ENCODE measurements at regions not wholly inside any gene's neighbourhood (a gene's known extent, or its start where the extent isn't known, plus 50 kb on each side); places are given as distances from the start of the nearest gene placed in this dataset.

DNA sequence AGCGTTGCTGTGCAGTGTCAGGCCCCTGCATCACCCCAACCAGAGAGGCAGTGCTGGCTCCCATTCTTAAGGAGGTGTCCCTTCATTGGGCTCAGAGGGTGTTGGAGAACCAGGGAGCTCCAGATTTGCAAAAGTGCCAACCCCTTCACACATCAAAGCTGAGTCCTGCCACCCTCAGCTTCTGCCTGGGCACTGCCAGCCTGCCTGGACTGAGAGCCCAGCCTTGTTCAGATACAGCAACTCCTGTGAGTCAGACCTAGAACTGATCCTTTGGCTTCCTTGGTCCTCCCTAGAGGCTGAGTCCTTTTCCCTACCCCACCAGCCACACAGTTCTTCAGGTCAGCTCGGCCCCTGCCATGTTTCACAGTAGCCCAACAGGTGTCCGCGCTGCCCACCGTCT, 424.9 kb upstream of the MYT1L start:
- no peak for DNase-seq
- H3K36me3 ChIP-seq, result no peaks in the 10 kb centered on the region
- H3K27me3 ChIP-seq, result no peaks in the 10 kb centered on the region
- 60% methylated on average over 5 of the region's 5 CpGs for WGBS (ENCODE audit: insufficient coverage, low coverage, low lambda C conversion rate, missing lambda C conversion rate)
- intact Hi-C loops (cut with DNase I), result no loop called here
- H3K4me1 ChIP-seq, result no peaks in the 10 kb centered on the region
- no peak for ATAC-seq
- no peak overlapping the region for H3K4me3 ChIP-seq
- H3K27ac ChIP-seq, result no peak overlapping the region
- TF ChIP-seq CTCF (IDR thresholded peaks at IDR 0.05) (no peak), POLR2A (IDR thresholded peaks at IDR 0.05) (no peak)
- H3K9me3 ChIP-seq, result no peaks in the 10 kb centered on the region

- no peak for TF ChIP-seq CTCF (IDR thresholded peaks at IDR 0.05)
- no peak for TF ChIP-seq POLR2A (IDR thresholded peaks at IDR 0.05)
- Histone ChIP-seq H3K36me3 (no peaks in the 10 kb centered on the region), H3K27me3 (no peaks in the 10 kb centered on the region), H3K9me3 (no peaks in the 10 kb centered on the region), H3K27ac (no peak overlapping the region), H3K4me3 (no peak overlapping the region), H3K4me1 (no peaks in the 10 kb centered on the region)
- intact Hi-C loops (cut with DNase I), result no loop called here
- ATAC-seq (no peak), DNase-seq (no peak)
- no CpG with 5 or more reads among the region's 5 CpGs for WGBS (ENCODE audit: insufficient coverage, low coverage, low lambda C conversion rate, missing lambda C conversion rate)
Measured at GRCh38 chr2:2754940-2755339, 423.9 kb upstream of the MYT1L start.

DNA sequence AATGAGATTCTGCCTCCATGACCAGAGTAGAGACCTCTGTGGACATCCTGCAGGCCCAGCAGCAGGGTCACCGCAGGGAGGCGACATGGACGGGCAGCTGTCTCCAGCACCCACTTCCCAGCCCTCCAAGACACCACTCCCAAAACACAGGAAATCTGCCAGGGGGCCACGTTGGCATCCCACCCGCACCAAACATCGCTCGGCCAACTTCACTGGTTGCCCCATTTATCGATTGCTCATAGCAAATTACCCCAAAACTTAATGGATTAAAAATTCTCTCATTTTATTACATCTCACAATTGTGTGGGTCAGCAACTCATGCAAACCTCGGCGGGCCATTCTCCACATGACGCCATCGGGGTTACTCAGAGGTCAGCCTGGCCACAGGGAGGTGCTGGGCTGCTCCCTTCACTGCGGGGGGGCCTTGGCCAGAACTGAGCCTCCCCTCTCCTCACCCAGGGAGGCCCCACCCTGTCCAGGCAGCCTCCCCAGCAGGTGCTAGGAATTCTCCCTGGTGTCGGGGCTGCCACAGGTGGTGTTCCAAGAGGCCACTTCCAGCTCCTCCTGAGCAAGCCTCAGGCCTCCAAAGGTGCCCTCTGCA, 420.7 kb upstream of the MYT1L start:
- Histone ChIP-seq H3K36me3 (no peaks in the 10 kb centered on the region), H3K9me3 (no peaks in the 10 kb centered on the region), H3K27me3 (no peaks in the 10 kb centered on the region), H3K4me3 (no peak overlapping the region), H3K27ac (no peak overlapping the region), H3K4me1 (no peaks in the 10 kb centered on the region)
- no peak for DNase-seq
- intact Hi-C loops (cut with DNase I), result no loop called here
- WGBS (ENCODE audit: insufficient coverage, low coverage, low lambda C conversion rate, missing lambda C conversion rate), result 73% methylated on average over 5 of the region's 14 CpGs
- ATAC-seq, result no peak
- TF ChIP-seq POLR2A (IDR thresholded peaks at IDR 0.05) (no peak), CTCF (IDR thresholded peaks at IDR 0.05) (no peak)

DNA sequence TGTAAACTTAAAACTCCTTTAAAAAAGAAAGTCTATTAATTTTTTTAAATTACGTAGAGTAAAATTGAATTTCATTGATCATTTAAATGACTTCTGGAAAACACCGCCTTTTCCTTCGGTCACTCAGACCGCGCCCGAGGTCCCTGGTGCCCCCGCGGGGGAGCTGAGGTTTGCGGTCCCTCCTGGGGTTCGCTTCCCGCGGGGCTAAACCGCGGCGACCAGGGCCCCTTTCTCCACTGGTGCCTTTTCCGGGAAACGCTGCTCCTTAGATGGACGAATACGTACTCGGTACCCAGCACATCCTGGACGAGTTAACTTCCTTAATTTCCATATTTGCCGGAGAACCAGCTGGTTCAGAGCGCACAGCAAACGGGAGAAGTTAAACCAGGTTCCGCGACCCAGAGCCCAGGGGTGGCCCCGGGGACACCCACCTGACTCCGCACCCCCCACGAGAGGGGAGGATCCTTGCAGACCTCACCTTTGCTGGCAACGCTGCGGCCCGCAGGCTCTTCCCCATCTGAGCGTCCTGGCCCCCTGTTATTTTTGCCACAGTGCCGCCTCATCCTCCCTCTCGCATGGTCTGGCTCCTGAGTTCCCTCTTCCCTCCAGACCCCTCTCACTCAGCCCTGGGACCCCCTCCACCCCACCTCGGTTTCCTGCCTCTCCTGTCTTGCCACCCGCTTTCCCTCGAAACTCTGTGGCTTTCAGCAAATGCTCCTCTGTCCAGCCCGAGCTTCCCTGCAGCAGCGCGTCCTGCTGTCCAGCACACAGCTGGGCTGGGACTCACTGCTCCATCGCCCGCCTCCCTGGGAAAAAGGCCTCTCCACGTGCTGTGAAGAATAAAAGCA, 420.0 kb upstream of the MYT1L start:
- DNase-seq, result no peak
- Histone ChIP-seq H3K9me3 (no peaks in the 10 kb centered on the region), H3K4me1 (no peaks in the 10 kb centered on the region), H3K4me3 (no peak overlapping the region), H3K36me3 (no peaks in the 10 kb centered on the region), H3K27ac (no peak overlapping the region), H3K27me3 (no peaks in the 10 kb centered on the region)
- TF ChIP-seq CTCF (IDR thresholded peaks at IDR 0.05) (no peak), POLR2A (IDR thresholded peaks at IDR 0.05) (no peak)
- ATAC-seq, result no peak
- intact Hi-C loops (cut with DNase I), result no loop called here
- 85% methylated on average over 25 of the region's 44 CpGs for WGBS (ENCODE audit: insufficient coverage, low coverage, low lambda C conversion rate, missing lambda C conversion rate)

Data from right lobe of liver (tissue), 6 donors.